GM04503 (cell line): ENCODE measurements at regions not wholly inside any gene's neighbourhood (a gene's known extent, or its start where the extent isn't known, plus 50 kb on each side); places are given as distances from the start of the nearest gene placed in this dataset.
A peak's percentile ranks its signal among the peaks of the same experiment; 100 is the strongest.
"Not testable (repeated sequence)": the region's sequence is repeated elsewhere in the genome, so short reads cannot be mapped to it uniquely, and the experiment has no call there.

ENCODE experiments used
- DNase-seq: peaks from one replicate; pipeline ENCODE4 v3.0.0-alpha.2; 2012; ENCODE audit warnings: low read depth

- no peak for DNase-seq
Observed at GRCh38 chr13:99700468-99700867, 199.2 kb downstream of the TM9SF2 start.

- DNase-seq: no peak
Observed at GRCh38 chr13:99698816-99699099, 197.5 kb downstream of the TM9SF2 start.

- DNase-seq: no peak
Observed at GRCh38 chr13:99698010-99698815, 196.9 kb downstream of the TM9SF2 start.

- no peak for DNase-seq
Observed at GRCh38 chr13:99695857-99696256, 194.6 kb downstream of the TM9SF2 start.

GRCh38 chr13:99693852-99694611 lies 192.8 kb downstream of the TM9SF2 start:
- DNase-seq: no peak

GRCh38 chr13:99693351-99693750 lies 192.1 kb downstream of the TM9SF2 start:
- DNase-seq: no peak

GRCh38 chr13:99692854-99693253 lies 191.6 kb downstream of the TM9SF2 start:
- DNase-seq: no peak

- no peak for DNase-seq
Observed at GRCh38 chr13:99691552-99691951, 190.3 kb downstream of the TM9SF2 start.

- DNase-seq: no peak
Observed at GRCh38 chr13:99690426-99691174, 189.3 kb downstream of the TM9SF2 start.

GRCh38 chr13:99689955-99690354 lies 188.7 kb downstream of the TM9SF2 start:
- DNase-seq: no peak

- no peak for DNase-seq
Observed at GRCh38 chr13:99688776-99689175, 187.5 kb downstream of the TM9SF2 start.

GRCh38 chr13:99687723-99688397 lies 186.6 kb downstream of the TM9SF2 start:
- DNase-seq: no peak

GRCh38 chr13:99686944-99687411 lies 185.7 kb downstream of the TM9SF2 start:
- DNase-seq: no peak

- DNase-seq: peak; percentile 1
Observed at GRCh38 chr13:99686157-99686572, 184.9 kb downstream of the TM9SF2 start.

- DNase-seq: no peak
Observed at GRCh38 chr13:99681695-99682094, 180.4 kb downstream of the TM9SF2 start.

GRCh38 chr13:99677116-99677951 lies 176.1 kb downstream of the TM9SF2 start:
- DNase-seq: no peak

- no peak for DNase-seq
Observed at GRCh38 chr13:99671746-99672145, 170.5 kb downstream of the TM9SF2 start.

GRCh38 chr13:99669096-99669495 lies 167.8 kb downstream of the TM9SF2 start:
- not testable (repeated sequence) for DNase-seq

- DNase-seq: no peak
Observed at GRCh38 chr13:99666146-99666805, 165.0 kb downstream of the TM9SF2 start.

GRCh38 chr13:99665711-99666110 lies 164.4 kb downstream of the TM9SF2 start:
- no peak for DNase-seq

- no peak for DNase-seq
Observed at GRCh38 chr13:99663908-99664307, 162.6 kb downstream of the TM9SF2 start.
